ENCODE measurements at regions not wholly inside any gene's neighbourhood (a gene's known extent, or its start where the extent isn't known, plus 50 kb on each side); places are given as distances from the start of the nearest gene placed in this dataset.
"Not testable (repeated sequence)": the region's sequence is repeated elsewhere in the genome, so short reads cannot be mapped to it uniquely, and the experiment has no call there.

GRCh38 chr9:97773091-97773490 is 76.0 kb upstream of the XPA start:
- no peak for DNase-seq (ENCODE audit: low read depth in 2 of 2)

DNA sequence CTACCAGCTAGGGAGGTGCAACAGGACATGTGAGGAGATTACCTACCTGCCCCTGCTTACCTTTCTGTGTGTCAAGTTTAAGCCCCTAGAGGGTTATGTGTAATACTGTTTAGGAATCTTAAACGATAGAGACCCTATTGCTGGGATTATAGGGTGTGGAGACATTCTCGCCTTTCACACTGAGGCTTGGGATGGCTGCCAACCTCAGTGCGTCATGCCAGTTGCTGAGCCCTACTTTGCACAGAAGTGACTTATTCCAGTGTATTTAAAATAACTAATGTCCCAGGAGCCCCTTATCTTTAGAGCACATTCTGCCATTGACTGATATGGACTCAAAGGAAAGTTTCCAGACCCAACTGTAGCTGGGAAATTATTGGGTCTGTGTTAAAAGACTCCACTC is 76.6 kb upstream of the XPA start:
- no peak for DNase-seq (ENCODE audit: low read depth in 2 of 2)

DNA sequence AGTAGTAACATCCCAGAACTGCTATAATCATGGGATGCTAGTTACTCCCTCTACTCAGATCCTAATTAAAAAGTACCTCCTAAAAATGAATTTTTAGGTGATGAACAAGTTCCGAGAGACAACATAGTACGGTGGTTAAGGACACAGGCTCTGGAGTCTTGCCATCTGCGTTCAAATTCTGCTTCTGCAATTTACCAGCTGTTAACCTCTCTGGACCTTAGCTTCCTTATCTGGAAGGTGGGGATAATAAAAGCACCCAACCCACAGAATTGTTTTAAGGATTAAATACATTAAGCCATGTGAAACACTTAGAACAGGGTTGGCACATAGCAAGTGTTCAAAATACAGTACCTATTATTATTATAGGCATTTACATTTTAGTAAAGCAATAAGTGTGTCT is 77.5 kb upstream of the XPA start:
- no peak for DNase-seq (ENCODE audit: low read depth in 2 of 2)

DNA sequence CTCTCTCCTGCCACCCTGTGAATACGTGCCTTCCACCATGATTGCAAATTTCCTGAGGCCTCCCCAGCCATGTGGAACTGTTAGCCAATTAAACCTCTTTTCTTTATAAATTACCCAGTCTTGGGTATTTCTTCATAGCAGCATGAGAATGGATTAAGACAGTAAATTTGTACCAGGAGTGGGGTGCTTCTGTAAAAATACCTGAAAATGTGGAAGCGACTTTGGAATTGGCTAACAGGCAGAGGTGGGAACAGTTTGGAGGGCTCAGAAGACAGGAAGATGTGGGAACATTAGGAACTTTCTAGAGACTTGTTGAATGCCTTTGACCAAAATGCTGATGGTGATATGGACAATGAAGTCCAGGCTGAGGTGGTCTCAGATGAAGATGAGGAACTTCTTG is 74.3 kb upstream of the FOXE1 start:
- not testable (repeated sequence) for DNase-seq (ENCODE audit: low read depth in 2 of 2)

DNA sequence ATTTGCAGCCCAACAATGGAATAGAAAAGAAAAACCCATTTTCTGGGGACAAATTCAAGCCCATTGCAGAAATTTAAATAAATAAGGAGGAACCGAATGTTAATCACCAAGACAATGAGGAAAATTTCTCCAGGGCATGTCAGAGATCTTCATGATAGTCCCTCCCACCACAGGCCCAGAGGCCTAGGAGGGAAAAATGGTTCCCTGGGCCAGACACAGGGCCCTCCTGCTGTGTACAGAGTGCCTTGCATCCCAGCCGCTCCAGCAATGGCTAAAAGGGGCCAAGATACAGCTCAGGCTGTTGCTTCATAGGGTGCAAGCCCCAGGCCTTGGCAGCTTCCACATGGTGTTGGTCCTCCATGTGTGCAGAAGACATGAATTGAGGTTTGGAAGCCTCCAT is 73.4 kb upstream of the FOXE1 start:
- no peak for DNase-seq (ENCODE audit: low read depth in 2 of 2)

GRCh38 chr9:97781902-97782301 is 71.1 kb upstream of the FOXE1 start:
- DNase-seq (ENCODE audit: low read depth in 2 of 2): no peak

DNA sequence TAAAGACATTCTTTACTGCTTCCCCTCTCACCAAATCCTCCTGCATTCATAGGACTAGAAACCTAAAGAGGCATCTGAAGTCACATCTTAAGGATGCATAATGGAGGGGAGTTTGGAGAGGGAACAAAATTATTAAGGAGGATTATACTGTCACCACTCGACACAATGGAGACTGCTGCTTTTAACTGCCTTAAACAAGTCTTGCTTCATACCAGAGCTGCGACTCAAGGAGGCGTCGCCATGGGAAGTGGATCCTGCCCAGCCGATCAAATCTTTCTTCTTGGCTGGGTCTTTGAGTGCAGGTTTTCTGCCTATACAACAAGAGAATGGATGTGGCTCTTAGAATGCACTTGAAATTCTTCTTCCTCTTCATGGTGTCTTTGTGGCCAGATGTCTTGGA is 66.7 kb upstream of the FOXE1 start:
- no peak for DNase-seq (ENCODE audit: low read depth in 2 of 2)

DNA sequence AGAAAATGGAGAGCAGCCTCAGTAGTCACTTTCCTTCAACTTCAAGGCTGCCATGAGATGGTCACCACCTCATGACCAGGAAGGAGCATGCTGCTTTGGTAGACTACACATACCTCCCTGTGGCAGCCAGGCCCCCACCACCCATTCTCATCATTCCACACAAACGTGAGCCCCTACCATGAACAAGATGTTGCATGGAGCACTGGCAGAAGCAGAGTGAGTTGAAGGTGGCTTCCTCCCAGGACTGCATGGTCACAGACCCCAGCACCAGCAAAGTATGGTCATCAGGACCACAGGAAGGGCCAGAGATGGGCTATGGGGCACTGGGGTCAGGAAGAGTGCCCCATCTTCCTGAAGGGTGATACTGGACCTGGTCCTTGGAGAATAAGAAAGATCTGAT is 65.5 kb upstream of the FOXE1 start:
- no peak for DNase-seq (ENCODE audit: low read depth in 2 of 2)

DNA sequence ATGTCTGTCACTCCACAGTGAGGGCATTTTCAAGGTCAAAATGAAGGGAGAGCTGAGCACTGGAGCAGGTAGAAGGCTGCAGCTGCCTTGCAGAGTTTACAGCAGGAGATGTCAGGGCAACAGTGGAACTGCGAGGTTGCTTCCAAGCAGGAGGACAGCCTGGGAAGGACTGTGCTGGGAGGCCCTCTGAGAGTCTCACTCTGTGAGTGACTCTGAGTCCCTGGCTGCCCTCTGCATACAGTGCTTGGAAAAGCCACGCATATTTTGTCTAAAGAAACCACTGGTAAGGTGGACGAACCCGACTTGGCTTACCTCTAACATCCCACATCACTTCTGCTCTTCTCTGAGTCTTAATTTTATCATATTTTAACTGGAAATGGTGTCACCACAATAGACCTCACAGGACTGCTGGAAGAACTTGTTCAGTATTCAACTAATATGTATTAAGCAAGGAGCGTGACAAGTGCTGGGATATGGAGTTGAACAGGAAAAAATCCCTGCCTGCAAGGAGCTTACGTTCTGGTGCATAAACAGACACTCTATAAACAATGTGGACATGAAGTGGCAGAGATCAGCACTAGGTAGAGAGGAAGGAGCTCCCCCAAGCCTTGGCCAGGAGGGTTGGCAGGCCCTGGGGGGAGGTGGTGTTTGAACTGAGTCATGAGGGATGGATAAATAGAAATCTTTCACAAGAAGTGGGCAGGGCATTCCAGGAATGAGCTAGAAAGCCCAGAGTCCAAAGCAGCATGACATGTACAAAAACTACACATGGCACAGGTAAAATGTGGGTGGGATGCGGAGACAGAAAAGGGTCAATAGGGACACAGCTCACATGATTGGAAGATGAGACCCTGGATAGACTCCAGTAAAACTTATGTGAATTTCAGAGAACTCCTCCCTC is 64.0 kb upstream of the FOXE1 start:
- no peak for DNase-seq (ENCODE audit: low read depth in 2 of 2)

DNA sequence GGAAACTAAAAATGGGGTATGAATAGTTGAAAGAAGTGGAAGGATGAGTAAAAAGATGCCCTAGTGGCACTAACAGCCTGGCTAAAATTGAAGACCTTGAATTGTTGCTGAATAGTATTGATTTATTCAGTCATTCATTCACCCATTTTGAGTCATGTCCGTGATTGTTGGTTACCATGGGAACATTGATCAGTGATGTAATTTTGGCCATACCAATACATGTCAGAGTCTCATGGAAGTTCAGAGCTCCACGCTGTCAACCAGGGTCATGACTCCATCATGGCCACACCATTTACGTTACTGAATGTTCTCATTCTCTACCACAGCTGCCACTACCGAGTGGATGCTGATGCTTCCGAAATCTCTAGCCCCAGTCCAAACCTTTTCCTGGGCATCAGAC is 62.5 kb upstream of the FOXE1 start:
- DNase-seq (ENCODE audit: low read depth in 2 of 2): no peak

GRCh38 chr9:97791542-97791941 is 61.5 kb upstream of the FOXE1 start:
- DNase-seq (ENCODE audit: low read depth in 2 of 2): no peak

DNA sequence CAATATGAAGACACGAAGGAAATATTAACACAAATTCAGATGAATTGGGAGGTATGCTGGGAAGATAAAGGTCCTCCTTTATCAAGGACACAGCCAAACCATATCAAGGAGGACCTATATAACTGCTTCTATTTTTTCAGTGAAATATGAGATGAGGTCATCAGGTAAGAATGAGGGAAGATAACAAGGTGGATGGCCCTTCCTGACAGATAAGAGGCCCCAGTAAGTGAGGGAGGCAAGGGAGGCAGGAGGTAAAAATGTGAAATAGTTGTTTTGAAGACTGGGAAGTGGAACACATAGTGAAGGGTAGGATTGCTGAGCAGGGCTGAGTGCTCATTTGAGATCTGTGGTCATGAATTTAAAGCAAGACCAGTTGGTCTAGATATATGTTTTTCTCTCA is 60.0 kb upstream of the FOXE1 start:
- no peak for DNase-seq (ENCODE audit: low read depth in 2 of 2)

GRCh38 chr9:97794666-97795065 is 58.4 kb upstream of the FOXE1 start:
- DNase-seq (ENCODE audit: low read depth in 2 of 2): no peak

DNA sequence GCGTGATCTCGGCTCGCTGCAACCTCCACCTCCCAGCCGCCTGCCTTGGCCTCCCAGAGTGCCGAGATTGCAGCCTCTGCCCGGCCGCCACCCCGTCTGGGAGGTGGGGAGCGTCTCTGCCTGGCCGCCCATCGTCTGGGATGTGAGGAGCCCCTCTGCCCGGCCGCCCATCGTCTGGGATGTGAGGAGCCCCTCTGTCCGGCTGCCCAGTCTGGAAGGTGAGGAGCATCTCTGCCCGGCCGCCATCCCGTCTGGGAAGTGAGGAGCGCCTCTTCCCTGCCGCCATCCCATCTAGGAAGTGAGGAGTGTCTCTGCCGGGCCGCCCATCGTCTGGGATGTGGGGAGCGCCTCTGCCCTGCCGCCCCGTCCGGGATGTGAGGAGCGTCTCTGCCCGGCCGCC is 56.9 kb upstream of the FOXE1 start:
- not testable (repeated sequence) for DNase-seq (ENCODE audit: low read depth in 2 of 2)

- DNase-seq (ENCODE audit: low read depth in 2 of 2): no peak
Observed at GRCh38 chr9:97801180-97801579, 51.8 kb upstream of the FOXE1 start.

- no peak for DNase-seq (ENCODE audit: low read depth in 2 of 2)
Observed at GRCh38 chr9:97802276-97802675, 50.8 kb upstream of the FOXE1 start.

GRCh38 chr9:97803167-97804058 is 49.6 kb upstream of the FOXE1 start:
- peak; percentile 42 to 54 for DNase-seq (ENCODE audit: low read depth in 2 of 2)

Data from stimulated activated CD8-positive, alpha-beta memory T cell treated with anti-CD3 and anti-CD28 coated beads, Interleukin-2, amount 100 ng/mL, for 48 hours (primary cell).